ENCODE measurements at regions not wholly inside any gene's neighbourhood (a gene's known extent, or its start where the extent isn't known, plus 50 kb on each side); places are given as distances from the start of the nearest gene placed in this dataset.

- TF ChIP-seq CTCF (IDR thresholded peaks at IDR 0.05) (no peak), POLR2A (IDR thresholded peaks at IDR 0.05) (no peak)
These were observed 1529.8 kb downstream of the RPIA start for GRCh38 chr2:90221300-90221651.

Measured in body of pancreas (tissue), 4 donors.